ENCODE measurements at regions not wholly inside any gene's neighbourhood (a gene's known extent, or its start where the extent isn't known, plus 50 kb on each side); places are given as distances from the start of the nearest gene placed in this dataset.

GRCh38 chr1:232310541-232310940 lies 319.4 kb downstream of the SIPA1L2 start:
- no peak for DNase-seq (ENCODE audit: low spot score)

GRCh38 chr1:232308616-232309015 lies 321.3 kb downstream of the SIPA1L2 start:
- DNase-seq (ENCODE audit: low spot score), result no peak

- DNase-seq (ENCODE audit: low spot score), result no peak
Observed at GRCh38 chr1:232307296-232308017, 322.5 kb downstream of the SIPA1L2 start.

- no peak for DNase-seq (ENCODE audit: low spot score)
Observed at GRCh38 chr1:232306269-232306961, 323.5 kb downstream of the SIPA1L2 start.

GRCh38 chr1:232305050-232305449 lies 324.9 kb downstream of the SIPA1L2 start:
- no peak for DNase-seq (ENCODE audit: low spot score)

GRCh38 chr1:232303222-232303620 lies 326.7 kb downstream of the SIPA1L2 start:
- DNase-seq (ENCODE audit: low spot score), result no peak

- DNase-seq (ENCODE audit: low spot score), result no peak
Observed at GRCh38 chr1:232302376-232303221, 327.3 kb downstream of the SIPA1L2 start.

- no peak for DNase-seq (ENCODE audit: low spot score)
Observed at GRCh38 chr1:232301246-232301645, 328.7 kb downstream of the SIPA1L2 start.

GRCh38 chr1:232300466-232300865 lies 329.5 kb downstream of the SIPA1L2 start:
- DNase-seq (ENCODE audit: low spot score), result no peak

- DNase-seq (ENCODE audit: low spot score), result no peak
Observed at GRCh38 chr1:232296461-232296860, 333.5 kb downstream of the SIPA1L2 start.

- no peak for DNase-seq (ENCODE audit: low spot score)
Observed at GRCh38 chr1:232293361-232293760, 336.6 kb downstream of the SIPA1L2 start.

- no peak for DNase-seq (ENCODE audit: low spot score)
Observed at GRCh38 chr1:232292818-232293217, 337.1 kb downstream of the SIPA1L2 start.

- DNase-seq (ENCODE audit: low spot score), result no peak
Observed at GRCh38 chr1:232292239-232292638, 337.7 kb downstream of the SIPA1L2 start.

- DNase-seq (ENCODE audit: low spot score), result no peak
Observed at GRCh38 chr1:232291681-232292080, 338.3 kb downstream of the SIPA1L2 start.

GRCh38 chr1:232291261-232291660 lies 338.7 kb downstream of the SIPA1L2 start:
- no peak for DNase-seq (ENCODE audit: low spot score)

GRCh38 chr1:232290570-232290969 lies 339.4 kb downstream of the SIPA1L2 start:
- DNase-seq (ENCODE audit: low spot score), result no peak

GRCh38 chr1:232287676-232288569 lies 342.0 kb downstream of the SIPA1L2 start:
- peak; percentile 31 for DNase-seq (ENCODE audit: low spot score)

- DNase-seq (ENCODE audit: low spot score), result no peak
Observed at GRCh38 chr1:232285138-232285537, 344.8 kb downstream of the SIPA1L2 start.

- no peak for DNase-seq (ENCODE audit: low spot score)
Observed at GRCh38 chr1:232283864-232284263, 346.1 kb downstream of the SIPA1L2 start.

- DNase-seq (ENCODE audit: low spot score), result no peak
Observed at GRCh38 chr1:232282498-232282897, 347.4 kb downstream of the SIPA1L2 start.

- no peak for DNase-seq (ENCODE audit: low spot score)
Observed at GRCh38 chr1:232280910-232281309, 349.0 kb downstream of the SIPA1L2 start.

All from AG08395 (cell line).